Tibial artery (tissue), 4 donors: ENCODE measurements at regions not wholly inside any gene's neighbourhood (a gene's known extent, or its start where the extent isn't known, plus 50 kb on each side); places are given as distances from the start of the nearest gene placed in this dataset.

Source experiments
- DNase-seq, 2 donors: peaks; one replicate each; pipeline ENCODE4 v3.0.0-alpha.2; 2019
- H3K27ac ChIP-seq, 2 donors: fragments of 200-600 bp; sonication (generic) in 1 of 2; 1 replicate in 1 of 2; 2 replicates in 1 of 2; pipeline ENCODE4 v1.5.1; 2018 to 2019; ENCODE audit warnings: mild to moderate bottlenecking in 1 of 2
- H3K27me3 ChIP-seq, 2 donors: fragments of 200-600 bp; sonication (generic) in 1 of 2; one replicate each; pipeline versions ENCODE4 v1.5.1 to v1.6.0; 2016 to 2019
- H3K36me3 ChIP-seq, 3 donors: fragments of 200-600 bp; sonication (generic) in 2 of 3; one replicate each; pipeline ENCODE4 v1.5.1; 2016 to 2019; ENCODE audit warnings: mild to moderate bottlenecking in 2 of 3
- H3K4me1 ChIP-seq, 4 donors: fragments of 200-600 bp; sonication (generic) in 2 of 4; 1 replicate in 3 of 4; 2 replicates in 1 of 4; pipeline ENCODE4 v1.5.1; 2016 to 2019
- H3K4me3 ChIP-seq, 2 donors: fragments of 200-600 bp; sonication (generic) in 1 of 2; 1 replicate in 1 of 2; 2 replicates in 1 of 2; pipeline ENCODE4 v1.5.1; 2018 to 2019; ENCODE audit warnings: mild to moderate bottlenecking in 2 of 2
- H3K9me3 ChIP-seq, 3 donors: fragments of 200-600 bp; sonication (generic) in 1 of 3; one replicate each; pipeline ENCODE4 v1.5.1; 2016 to 2019
- intact Hi-C: fragments of 100-400 bp; cut with DNase I; formaldehyde crosslinking; loops from one replicate; pipeline ENCODE4 v1.15.0; 2023; ENCODE audit warnings: low total_unique reads
- TF ChIP-seq, protein P1 (sequence below), 2 experiments: fragments of 200-600 bp in 1 of 2; fragments of 450-650 bp in 1 of 2; IDR thresholded peaks; one replicate each; pipeline ENCODE4 v1.5.1; 2017 to 2019; ENCODE audit warnings: antibody characterized with exemption in 2 of 2, mild to moderate bottlenecking in 1 of 2, moderate library complexity in 1 of 2

DNA sequence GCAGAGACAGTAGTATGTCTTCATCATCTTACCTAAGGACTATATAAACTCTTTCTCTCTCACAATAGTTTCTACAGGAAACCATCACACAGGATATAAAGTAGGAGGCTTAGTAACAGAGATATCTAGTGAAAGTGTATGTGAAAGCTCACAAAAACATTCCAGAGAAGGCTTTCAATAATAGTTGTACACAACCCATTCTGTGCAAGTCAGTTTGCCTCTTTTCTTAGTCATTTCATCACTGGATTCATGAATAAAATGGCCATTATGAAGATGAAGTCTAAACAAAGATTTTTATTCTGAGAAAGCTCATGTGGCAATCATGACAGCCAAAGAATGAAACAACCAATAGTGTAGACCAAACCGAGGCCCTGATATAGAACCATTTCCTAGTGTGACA lies 178.8 kb downstream of the GNAT3 start:
- TF ChIP-seq, protein P1, sequence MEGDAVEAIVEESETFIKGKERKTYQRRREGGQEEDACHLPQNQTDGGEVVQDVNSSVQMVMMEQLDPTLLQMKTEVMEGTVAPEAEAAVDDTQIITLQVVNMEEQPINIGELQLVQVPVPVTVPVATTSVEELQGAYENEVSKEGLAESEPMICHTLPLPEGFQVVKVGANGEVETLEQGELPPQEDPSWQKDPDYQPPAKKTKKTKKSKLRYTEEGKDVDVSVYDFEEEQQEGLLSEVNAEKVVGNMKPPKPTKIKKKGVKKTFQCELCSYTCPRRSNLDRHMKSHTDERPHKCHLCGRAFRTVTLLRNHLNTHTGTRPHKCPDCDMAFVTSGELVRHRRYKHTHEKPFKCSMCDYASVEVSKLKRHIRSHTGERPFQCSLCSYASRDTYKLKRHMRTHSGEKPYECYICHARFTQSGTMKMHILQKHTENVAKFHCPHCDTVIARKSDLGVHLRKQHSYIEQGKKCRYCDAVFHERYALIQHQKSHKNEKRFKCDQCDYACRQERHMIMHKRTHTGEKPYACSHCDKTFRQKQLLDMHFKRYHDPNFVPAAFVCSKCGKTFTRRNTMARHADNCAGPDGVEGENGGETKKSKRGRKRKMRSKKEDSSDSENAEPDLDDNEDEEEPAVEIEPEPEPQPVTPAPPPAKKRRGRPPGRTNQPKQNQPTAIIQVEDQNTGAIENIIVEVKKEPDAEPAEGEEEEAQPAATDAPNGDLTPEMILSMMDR (IDR thresholded peaks at IDR 0.05) = no peak
- no peak overlapping the region for H3K27ac ChIP-seq
- no peak overlapping the region for H3K4me3 ChIP-seq
- no peaks in the 10 kb centered on the region for H3K9me3 ChIP-seq
- intact Hi-C loops = no loop called here
- no peak for DNase-seq
- H3K27me3 ChIP-seq = no peaks in the 10 kb centered on the region
- peaks cover 0 to 19% (median 0%) of the 10 kb centered on the region in 4 donors for H3K4me1 ChIP-seq
- no peaks in the 10 kb centered on the region for H3K36me3 ChIP-seq

DNA sequence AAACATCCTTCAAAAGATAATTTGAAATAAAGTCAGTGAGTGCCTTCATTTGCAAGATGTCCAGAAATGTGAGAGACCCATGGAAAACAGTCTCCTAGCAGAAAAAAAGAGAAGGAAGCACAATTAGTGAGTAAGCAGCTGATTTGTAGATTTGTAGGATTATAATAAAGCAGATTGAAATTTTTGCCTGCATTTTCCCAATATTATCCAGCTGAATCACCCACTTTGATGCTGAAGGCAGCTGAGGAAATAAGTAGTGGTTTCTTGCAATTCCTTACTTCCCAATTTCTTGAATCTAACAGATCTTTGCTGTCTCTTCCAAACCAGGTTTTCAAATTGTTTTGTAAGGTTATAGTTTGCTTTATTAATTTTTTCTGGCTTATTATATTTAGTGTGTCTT lies 181.4 kb downstream of the GNAT3 start:
- DNase-seq = no peak
- Histone ChIP-seq H3K36me3 (no peaks in the 10 kb centered on the region), H3K27ac (no peak overlapping the region), H3K27me3 (no peaks in the 10 kb centered on the region), H3K4me1 (peaks cover 0 to 10% (median 0%) of the 10 kb centered on the region in 4 donors), H3K4me3 (no peak overlapping the region), H3K9me3 (no peaks in the 10 kb centered on the region)
- TF ChIP-seq, protein P1 (IDR thresholded peaks at IDR 0.05) = no peak
- intact Hi-C loops = no loop called here

DNA sequence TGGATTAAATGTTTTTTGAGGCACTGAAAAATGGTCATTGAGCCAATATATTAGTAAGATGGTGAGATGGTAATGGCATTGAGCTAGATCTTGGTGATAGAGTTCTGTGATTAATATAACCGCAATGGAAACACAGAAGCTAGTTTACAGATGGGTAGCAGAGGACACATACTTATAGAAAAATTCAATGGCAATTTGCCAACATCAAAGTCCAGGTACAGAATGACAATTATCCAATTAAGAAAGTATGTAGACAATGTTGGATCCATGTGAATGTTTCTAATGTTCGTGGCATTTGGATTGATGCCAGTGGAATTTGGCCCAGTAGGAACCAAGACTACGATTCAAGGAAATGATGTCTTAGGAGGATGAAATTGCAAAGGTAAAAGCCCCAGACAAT lies 187.8 kb downstream of the GNAT3 start:
- H3K4me1 ChIP-seq = no peaks in the 10 kb centered on the region
- no peak overlapping the region for H3K4me3 ChIP-seq
- TF ChIP-seq, protein P1 (IDR thresholded peaks at IDR 0.05) = no peak
- H3K36me3 ChIP-seq = no peaks in the 10 kb centered on the region
- intact Hi-C loops = no loop called here
- no peaks in the 10 kb centered on the region for H3K9me3 ChIP-seq
- no peak overlapping the region for H3K27ac ChIP-seq
- no peaks in the 10 kb centered on the region for H3K27me3 ChIP-seq
- DNase-seq = no peak

DNA sequence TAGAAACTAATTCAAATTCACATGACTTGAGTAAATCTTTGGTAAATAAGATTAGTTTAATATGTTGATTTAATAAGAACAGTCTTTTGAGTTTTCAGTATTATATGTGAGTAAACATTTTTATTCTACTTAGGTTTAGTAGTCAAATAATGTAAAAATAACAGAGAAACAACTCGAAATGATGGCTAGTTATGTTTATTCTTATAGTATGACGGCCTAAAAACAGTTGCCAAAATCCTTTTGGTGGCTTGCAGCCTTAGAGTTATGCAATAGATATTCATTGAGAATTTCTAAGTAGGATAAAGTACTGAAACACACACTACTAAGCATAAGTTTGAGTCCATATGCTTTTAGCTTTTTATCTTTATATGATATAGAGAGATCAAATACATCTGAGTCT lies 184.8 kb downstream of the GNAI1 start:
- no peak for DNase-seq
- TF ChIP-seq, protein P1 (IDR thresholded peaks at IDR 0.05) = no peak
- intact Hi-C loops = no loop called here
- Histone ChIP-seq H3K27me3 (no peaks in the 10 kb centered on the region), H3K27ac (no peak overlapping the region), H3K36me3 (no peaks in the 10 kb centered on the region), H3K4me1 (no peaks in the 10 kb centered on the region), H3K9me3 (no peaks in the 10 kb centered on the region), H3K4me3 (no peak overlapping the region)

DNA sequence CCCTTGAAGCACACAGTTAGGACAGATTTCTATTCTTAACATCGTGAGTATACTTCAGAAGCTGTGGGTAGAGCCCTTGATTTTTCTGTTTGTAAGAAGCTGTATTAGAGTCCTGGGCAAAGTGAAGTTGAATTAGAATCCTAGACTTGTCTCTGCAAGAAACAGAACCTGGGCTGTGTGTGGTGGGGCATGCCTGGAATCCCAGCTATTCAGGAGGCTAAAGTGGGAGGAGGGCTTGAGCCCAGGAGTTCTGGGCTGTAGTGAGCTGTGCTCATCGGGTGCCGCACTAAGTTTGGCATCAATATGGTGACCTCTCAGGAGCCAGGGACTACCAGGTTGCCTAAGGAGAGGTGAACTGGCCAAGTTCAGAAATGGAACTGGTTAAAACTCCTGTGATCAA lies 183.4 kb downstream of the GNAI1 start:
- TF ChIP-seq, protein P1 (IDR thresholded peaks at IDR 0.05) = no peak
- no peak for DNase-seq
- no peak overlapping the region for H3K27ac ChIP-seq
- intact Hi-C loops = no loop called here
- H3K4me1 ChIP-seq = no peaks in the 10 kb centered on the region
- no peaks in the 10 kb centered on the region for H3K27me3 ChIP-seq
- H3K4me3 ChIP-seq = no peak overlapping the region
- no peaks in the 10 kb centered on the region for H3K9me3 ChIP-seq
- H3K36me3 ChIP-seq = no peaks in the 10 kb centered on the region

DNA sequence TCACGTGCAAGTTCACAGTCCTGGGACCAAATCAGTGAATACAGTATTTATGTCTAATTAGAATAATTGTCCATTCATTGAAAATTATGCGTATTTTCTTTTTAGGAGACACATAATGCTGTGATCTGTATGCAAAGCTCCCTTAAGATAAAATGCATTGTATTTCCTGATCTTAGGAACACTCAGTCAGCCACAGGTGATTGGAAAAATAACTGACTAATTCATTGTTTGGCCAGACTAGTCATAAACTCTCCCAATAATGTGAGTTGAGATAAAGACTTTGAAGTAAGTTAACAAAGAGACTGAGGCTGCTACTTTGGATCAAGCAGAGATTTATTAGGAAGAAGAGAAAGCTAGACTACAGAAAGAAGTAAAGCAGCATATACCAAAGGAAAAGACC lies 182.2 kb downstream of the GNAI1 start:
- Histone ChIP-seq H3K36me3 (no peaks in the 10 kb centered on the region), H3K4me3 (no peak overlapping the region), H3K9me3 (no peaks in the 10 kb centered on the region), H3K27ac (no peak overlapping the region), H3K4me1 (peaks cover 0 to 8% (median 0%) of the 10 kb centered on the region in 4 donors), H3K27me3 (no peaks in the 10 kb centered on the region)
- TF ChIP-seq, protein P1 (IDR thresholded peaks at IDR 0.05) = no peak
- no peak for DNase-seq
- intact Hi-C loops = no loop called here
